Activated T-helper 1 cell treated with anti-CD3 and anti-CD28 coated beads, Interleukin-12 subunit alpha, Interleukin-12 subunit beta, Interleukin-2, Interleukin-4 antibody, amounts not matched to agents 30 ng/mL and 10 ng/mL and 1 ng/mL, durations not matched to agents 14 hours and 24 hours and 36 hours (primary cell): ENCODE measurements at regions not wholly inside any gene's neighbourhood (a gene's known extent, or its start where the extent isn't known, plus 50 kb on each side); places are given as distances from the start of the nearest gene placed in this dataset.

Experiments used
- DNase-seq: peaks from one replicate; pipeline ENCODE4 v3.0.0; 2021; ENCODE audit warnings: low spot score
- H3K27ac Mint-ChIP-seq: one replicate; pipeline ENCODE4 v1.8.0; 2021; ENCODE audit warnings: mild to moderate bottlenecking, mixed read lengths
- H3K27me3 Mint-ChIP-seq: one replicate; pipeline ENCODE4 v1.8.0; 2022; ENCODE audit warnings: mild to moderate bottlenecking, moderate library complexity, mixed read lengths; ENCODE audit not compliant: insufficient read depth
- H3K36me3 Mint-ChIP-seq: one replicate; pipeline ENCODE4 v1.8.0; 2021; ENCODE audit warnings: low read depth, mixed read lengths
- H3K4me1 Mint-ChIP-seq: one replicate; pipeline ENCODE4 v1.8.0; 2021; ENCODE audit warnings: low read depth, mixed read lengths
- H3K4me3 Mint-ChIP-seq: one replicate; pipeline ENCODE4 v1.8.0; 2021; ENCODE audit warnings: mild to moderate bottlenecking, moderate library complexity, mixed read lengths
- H3K9me3 Mint-ChIP-seq: one replicate; pipeline ENCODE4 v1.8.0; 2021; ENCODE audit warnings: mixed read lengths
- intact Hi-C: fragments of 100-400 bp; cut with micrococcal nuclease; formaldehyde crosslinking; loops from one replicate; pipeline ENCODE4 v1.15.1; 2024

GRCh38 chr3:13711911-13712650 is 163.2 kb downstream of the FBLN2 start:
- Mint-ChIP-seq H3K27me3 (no peaks in the 10 kb centered on the region), H3K4me3 (no peak overlapping the region), H3K9me3 (peaks cover 67% of the 10 kb centered on the region), H3K36me3 (no peaks in the 10 kb centered on the region), H3K4me1 (no peaks in the 10 kb centered on the region), H3K27ac (no peak overlapping the region)
- no peak for DNase-seq
- intact Hi-C loops, result no loop called here

GRCh38 chr3:13710251-13710650 is 161.3 kb downstream of the FBLN2 start:
- peaks cover 83% of the 10 kb centered on the region for H3K9me3 Mint-ChIP-seq
- H3K36me3 Mint-ChIP-seq, result no peaks in the 10 kb centered on the region
- H3K4me1 Mint-ChIP-seq, result no peaks in the 10 kb centered on the region
- no peak overlapping the region for H3K27ac Mint-ChIP-seq
- no peaks in the 10 kb centered on the region for H3K27me3 Mint-ChIP-seq
- H3K4me3 Mint-ChIP-seq, result no peak overlapping the region
- intact Hi-C loops, result no loop called here
- no peak for DNase-seq

- no peak overlapping the region for H3K4me3 Mint-ChIP-seq
- H3K9me3 Mint-ChIP-seq, result peaks cover 83% of the 10 kb centered on the region
- H3K27me3 Mint-ChIP-seq, result no peaks in the 10 kb centered on the region
- no peak overlapping the region for H3K27ac Mint-ChIP-seq
- no peaks in the 10 kb centered on the region for H3K36me3 Mint-ChIP-seq
- H3K4me1 Mint-ChIP-seq, result no peaks in the 10 kb centered on the region
- no peak for DNase-seq
- intact Hi-C loops, result no loop called here
Observed at GRCh38 chr3:13709706-13710105, 160.8 kb downstream of the FBLN2 start.

GRCh38 chr3:13708871-13709595 is 160.1 kb downstream of the FBLN2 start:
- Mint-ChIP-seq H3K4me3 (no peak overlapping the region), H3K9me3 (peaks cover 79% of the 10 kb centered on the region), H3K27ac (no peak overlapping the region), H3K36me3 (no peaks in the 10 kb centered on the region), H3K27me3 (no peaks in the 10 kb centered on the region), H3K4me1 (no peaks in the 10 kb centered on the region)
- DNase-seq, result no peak
- intact Hi-C loops, result no loop called here

- Mint-ChIP-seq H3K27ac (no peak overlapping the region), H3K9me3 (peaks cover 78% of the 10 kb centered on the region)
- no peak for DNase-seq
Observed at GRCh38 chr3:13708301-13708700, 159.4 kb downstream of the FBLN2 start.

GRCh38 chr3:13707456-13707855 is 158.5 kb downstream of the FBLN2 start:
- intact Hi-C loops, result no loop called here
- DNase-seq, result no peak
- Mint-ChIP-seq H3K9me3 (peaks cover 79% of the 10 kb centered on the region), H3K4me1 (no peaks in the 10 kb centered on the region), H3K27me3 (no peaks in the 10 kb centered on the region), H3K36me3 (no peaks in the 10 kb centered on the region), H3K4me3 (no peak overlapping the region), H3K27ac (no peak overlapping the region)

More at GRCh38 chr3:13708301-13708700, 159.4 kb downstream of the FBLN2 start:
- Mint-ChIP-seq H3K27me3 (no peaks in the 10 kb centered on the region), H3K36me3 (no peaks in the 10 kb centered on the region), H3K4me1 (no peaks in the 10 kb centered on the region), H3K4me3 (no peak overlapping the region)
- intact Hi-C loops, result no loop called here

GRCh38 chr3:13706886-13707285 is 158.0 kb downstream of the FBLN2 start:
- no peak for DNase-seq
- Mint-ChIP-seq H3K36me3 (no peaks in the 10 kb centered on the region), H3K4me3 (no peak overlapping the region), H3K27me3 (no peaks in the 10 kb centered on the region), H3K4me1 (no peaks in the 10 kb centered on the region), H3K27ac (no peak overlapping the region), H3K9me3 (peaks cover 76% of the 10 kb centered on the region)
- intact Hi-C loops, result no loop called here

- Mint-ChIP-seq H3K4me3 (no peak overlapping the region), H3K36me3 (no peaks in the 10 kb centered on the region), H3K27ac (no peak overlapping the region), H3K4me1 (no peaks in the 10 kb centered on the region), H3K9me3 (peaks cover 71% of the 10 kb centered on the region), H3K27me3 (no peaks in the 10 kb centered on the region)
- intact Hi-C loops, result no loop called here
- DNase-seq, result no peak
Observed at GRCh38 chr3:13706451-13706850, 157.5 kb downstream of the FBLN2 start.

GRCh38 chr3:13705702-13706280 is 156.9 kb downstream of the FBLN2 start:
- Mint-ChIP-seq H3K4me3 (no peak overlapping the region), H3K27me3 (no peaks in the 10 kb centered on the region), H3K36me3 (no peaks in the 10 kb centered on the region), H3K4me1 (no peaks in the 10 kb centered on the region), H3K9me3 (peaks cover 65% of the 10 kb centered on the region), H3K27ac (no peak overlapping the region)
- DNase-seq, result no peak
- intact Hi-C loops, result no loop called here

- H3K9me3 Mint-ChIP-seq, result peaks cover 57% of the 10 kb centered on the region
- no peak for DNase-seq
- intact Hi-C loops, result no loop called here
- no peaks in the 10 kb centered on the region for H3K4me1 Mint-ChIP-seq
- H3K4me3 Mint-ChIP-seq, result no peak overlapping the region
- no peaks in the 10 kb centered on the region for H3K27me3 Mint-ChIP-seq
- H3K27ac Mint-ChIP-seq, result no peak overlapping the region
- H3K36me3 Mint-ChIP-seq, result no peaks in the 10 kb centered on the region
Observed at GRCh38 chr3:13705051-13705450, 156.1 kb downstream of the FBLN2 start.

- H3K36me3 Mint-ChIP-seq, result no peaks in the 10 kb centered on the region
- intact Hi-C loops, result no loop called here
- no peak overlapping the region for H3K27ac Mint-ChIP-seq
- no peaks in the 10 kb centered on the region for H3K27me3 Mint-ChIP-seq
- H3K9me3 Mint-ChIP-seq, result peaks cover 52% of the 10 kb centered on the region
- H3K4me1 Mint-ChIP-seq, result no peaks in the 10 kb centered on the region
- no peak overlapping the region for H3K4me3 Mint-ChIP-seq
- no peak for DNase-seq
Observed at GRCh38 chr3:13704174-13704573, 155.2 kb downstream of the FBLN2 start.

- peaks cover 49% of the 10 kb centered on the region for H3K9me3 Mint-ChIP-seq
- H3K27ac Mint-ChIP-seq, result no peak overlapping the region
- no peak overlapping the region for H3K4me3 Mint-ChIP-seq
- intact Hi-C loops, result no loop called here
- no peaks in the 10 kb centered on the region for H3K36me3 Mint-ChIP-seq
- DNase-seq, result no peak
- H3K27me3 Mint-ChIP-seq, result no peaks in the 10 kb centered on the region
- no peaks in the 10 kb centered on the region for H3K4me1 Mint-ChIP-seq
Observed at GRCh38 chr3:13703071-13703470, 154.1 kb downstream of the FBLN2 start.

GRCh38 chr3:13702286-13702685 is 153.4 kb downstream of the FBLN2 start:
- DNase-seq, result no peak
- Mint-ChIP-seq H3K9me3 (peaks cover 42% of the 10 kb centered on the region), H3K36me3 (no peaks in the 10 kb centered on the region), H3K4me1 (no peaks in the 10 kb centered on the region), H3K27me3 (no peaks in the 10 kb centered on the region), H3K4me3 (no peak overlapping the region), H3K27ac (no peak overlapping the region)
- intact Hi-C loops, result no loop called here
